Nephron (organoid): ENCODE measurements at regions not wholly inside any gene's neighbourhood (a gene's known extent, or its start where the extent isn't known, plus 50 kb on each side); places are given as distances from the start of the nearest gene placed in this dataset.

Source experiments
- H3K27ac Mint-ChIP-seq, 3 experiments: 2 replicates each; pipeline ENCODE4 v1.8.0; 2020; ENCODE audit warnings: mixed read lengths in 3 of 3, mild to moderate bottlenecking in 2 of 3, moderate library complexity in 1 of 3
- H3K27me3 Mint-ChIP-seq: 2 replicates; pipeline ENCODE4 v1.8.0; 2021; ENCODE audit warnings: low read depth, mild to moderate bottlenecking, moderate library complexity, mixed read lengths
- H3K36me3 Mint-ChIP-seq: 2 replicates; pipeline ENCODE4 v1.8.0; 2020; ENCODE audit warnings: low read depth, mixed read lengths
- H3K4me1 Mint-ChIP-seq: 2 replicates; pipeline ENCODE4 v1.8.0; 2020; ENCODE audit warnings: mixed read lengths
- H3K4me3 Mint-ChIP-seq, 3 experiments: 2 replicates each; pipeline ENCODE4 v1.8.0; 2020; ENCODE audit warnings: mild to moderate bottlenecking in 3 of 3, mixed read lengths in 3 of 3, moderate library complexity in 2 of 3
- H3K9me3 Mint-ChIP-seq: 2 replicates; pipeline ENCODE4 v1.8.0; 2020; ENCODE audit warnings: mixed read lengths
- CTCF ChIP-seq, 3 experiments: fragments of 200-600 bp; sonication (generic); IDR thresholded peaks; one replicate each; pipeline ENCODE4 v1.5.0; 2021; ENCODE audit warnings: antibody characterized with exemption in 3 of 3; ENCODE audit not compliant: unreplicated experiment in 3 of 3

GRCh38 chr3:55128225-55128823, 200.5 kb upstream of the LRTM1 start:
- peaks cover 19% of the 10 kb centered on the region for H3K4me1 Mint-ChIP-seq
- H3K27me3 Mint-ChIP-seq = peaks cover 40% of the 10 kb centered on the region
- H3K9me3 Mint-ChIP-seq = no peaks in the 10 kb centered on the region
- no peak for TF ChIP-seq CTCF (IDR thresholded peaks at IDR 0.05; ENCODE audit: unreplicated experiment in 3 of 3)
- no peaks in the 10 kb centered on the region for H3K36me3 Mint-ChIP-seq
- peak overlapping the region in 1 of 3 experiments; percentile 5 for H3K4me3 Mint-ChIP-seq
- peak overlapping the region in 1 of 3 experiments; percentile 3 for H3K27ac Mint-ChIP-seq

- H3K27ac Mint-ChIP-seq = no peak overlapping the region
- H3K27me3 Mint-ChIP-seq = peaks cover 40% of the 10 kb centered on the region
- H3K4me1 Mint-ChIP-seq = peaks cover 19% of the 10 kb centered on the region
- no peaks in the 10 kb centered on the region for H3K36me3 Mint-ChIP-seq
- H3K4me3 Mint-ChIP-seq = peak overlapping the region in 1 of 3 experiments; percentile 0
- H3K9me3 Mint-ChIP-seq = no peaks in the 10 kb centered on the region
- TF ChIP-seq CTCF (IDR thresholded peaks at IDR 0.05; ENCODE audit: unreplicated experiment in 3 of 3) = no peak
These were observed 199.7 kb upstream of the LRTM1 start for GRCh38 chr3:55127565-55127964.

GRCh38 chr3:55124371-55124770, 196.5 kb upstream of the LRTM1 start:
- Mint-ChIP-seq H3K27me3 (peaks cover 24% of the 10 kb centered on the region), H3K9me3 (no peaks in the 10 kb centered on the region), H3K27ac (no peak overlapping the region), H3K4me1 (peaks cover 19% of the 10 kb centered on the region), H3K36me3 (no peaks in the 10 kb centered on the region), H3K4me3 (no peak overlapping the region)
- no peak for TF ChIP-seq CTCF (IDR thresholded peaks at IDR 0.05; ENCODE audit: unreplicated experiment in 3 of 3)
